Fibroblast of pulmonary artery (primary cell): ENCODE measurements at regions not wholly inside any gene's neighbourhood (a gene's known extent, or its start where the extent isn't known, plus 50 kb on each side); places are given as distances from the start of the nearest gene placed in this dataset.

Experiments used
- DNase-seq: peaks from one replicate; pipeline ENCODE4 v3.0.0-alpha.2; 2010; ENCODE audit warnings: low read depth
- H3K4me3 ChIP-seq: replicated peaks from 2 replicates; pipeline ENCODE4 v1.5.1; 2011; ENCODE audit warnings: low read depth, mild to moderate bottlenecking, control low read depth, low read length, moderate library complexity
- TF ChIP-seq, protein P1 (sequence below): IDR thresholded peaks from 2 replicates; pipeline ENCODE4 v1.5.1; 2011; ENCODE audit warnings: mild to moderate bottlenecking, control low read depth, low read length, inconsistent platforms; ENCODE audit errors: missing control alignments

DNA sequence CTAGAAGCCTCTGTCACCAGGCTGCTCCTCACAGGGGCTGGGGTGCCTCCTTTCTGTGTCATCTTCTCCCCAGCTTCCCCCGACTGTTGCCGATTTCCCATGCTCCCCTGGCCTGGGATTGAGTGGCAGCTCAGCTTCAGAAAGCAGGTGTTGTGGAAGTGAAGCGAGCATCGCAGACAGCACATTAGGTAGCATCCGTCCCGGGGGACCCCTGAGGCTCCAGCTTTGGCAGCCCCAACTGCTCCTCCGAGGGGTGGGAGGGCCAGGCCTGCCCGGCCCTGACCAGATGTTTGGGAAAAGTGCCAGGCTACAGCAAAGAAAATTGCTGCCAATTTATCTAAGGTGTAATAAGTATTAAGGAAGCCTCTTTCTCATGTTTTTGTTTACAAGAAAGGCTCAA, 1045.6 kb downstream of the BCL11B start:
- DNase-seq: no peak
- no peak overlapping the region for H3K4me3 ChIP-seq
- TF ChIP-seq, protein P1, sequence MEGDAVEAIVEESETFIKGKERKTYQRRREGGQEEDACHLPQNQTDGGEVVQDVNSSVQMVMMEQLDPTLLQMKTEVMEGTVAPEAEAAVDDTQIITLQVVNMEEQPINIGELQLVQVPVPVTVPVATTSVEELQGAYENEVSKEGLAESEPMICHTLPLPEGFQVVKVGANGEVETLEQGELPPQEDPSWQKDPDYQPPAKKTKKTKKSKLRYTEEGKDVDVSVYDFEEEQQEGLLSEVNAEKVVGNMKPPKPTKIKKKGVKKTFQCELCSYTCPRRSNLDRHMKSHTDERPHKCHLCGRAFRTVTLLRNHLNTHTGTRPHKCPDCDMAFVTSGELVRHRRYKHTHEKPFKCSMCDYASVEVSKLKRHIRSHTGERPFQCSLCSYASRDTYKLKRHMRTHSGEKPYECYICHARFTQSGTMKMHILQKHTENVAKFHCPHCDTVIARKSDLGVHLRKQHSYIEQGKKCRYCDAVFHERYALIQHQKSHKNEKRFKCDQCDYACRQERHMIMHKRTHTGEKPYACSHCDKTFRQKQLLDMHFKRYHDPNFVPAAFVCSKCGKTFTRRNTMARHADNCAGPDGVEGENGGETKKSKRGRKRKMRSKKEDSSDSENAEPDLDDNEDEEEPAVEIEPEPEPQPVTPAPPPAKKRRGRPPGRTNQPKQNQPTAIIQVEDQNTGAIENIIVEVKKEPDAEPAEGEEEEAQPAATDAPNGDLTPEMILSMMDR: no peak

DNA sequence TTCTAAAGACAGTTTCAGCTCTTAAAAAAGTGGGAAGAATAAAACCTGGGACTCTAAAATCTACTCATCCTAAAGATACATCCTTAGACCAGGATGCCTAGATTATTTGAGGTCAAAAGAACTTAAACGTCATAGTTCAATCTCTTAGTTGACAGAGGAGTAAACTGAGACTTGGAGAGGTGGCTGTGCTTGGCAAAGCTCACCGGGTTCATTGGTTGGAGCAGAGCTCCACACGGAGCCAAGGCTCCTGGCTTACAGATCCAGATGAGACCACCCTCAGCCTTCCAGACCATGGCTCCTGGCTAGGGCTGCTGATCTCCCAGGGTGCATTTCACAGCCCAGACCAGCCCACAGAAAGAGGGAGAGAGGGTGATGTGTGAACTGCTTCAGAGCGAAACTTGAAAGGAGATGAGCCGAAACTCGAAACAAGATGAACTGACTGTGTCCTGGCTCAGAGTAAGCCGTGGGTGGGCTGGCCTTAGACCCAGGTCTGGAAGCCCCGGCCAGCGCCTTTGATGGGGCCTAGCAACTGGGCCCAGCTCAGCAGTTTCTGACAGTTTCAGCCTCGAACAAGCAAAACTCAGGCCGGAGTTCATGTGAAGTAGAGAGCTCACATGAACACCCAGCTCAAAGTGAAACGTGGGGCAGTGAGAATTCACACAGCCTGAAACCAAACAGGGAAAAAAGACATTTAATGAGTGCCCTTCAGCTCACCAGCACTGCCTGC, 1044.8 kb downstream of the BCL11B start:
- H3K4me3 ChIP-seq: no peak overlapping the region
- TF ChIP-seq, protein P1: no peak
- no peak for DNase-seq

DNA sequence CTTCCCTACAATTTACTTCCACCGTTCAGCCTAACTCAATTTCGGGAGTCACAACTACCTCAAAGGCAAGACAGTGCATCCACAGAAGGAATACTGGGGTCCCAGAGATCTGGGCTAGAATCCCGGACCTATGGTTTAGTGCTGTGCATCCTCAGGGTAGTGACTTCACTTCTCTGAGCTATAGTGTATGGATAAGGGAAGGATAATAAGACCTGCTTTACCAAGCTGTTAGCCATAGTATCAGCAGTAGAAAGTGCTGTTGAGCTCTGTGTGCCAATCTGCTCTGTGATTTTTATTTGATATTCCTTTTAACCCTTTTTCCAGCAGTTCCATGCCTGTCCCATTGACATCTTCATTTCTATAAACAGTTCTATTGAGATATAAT, 1044.3 kb downstream of the BCL11B start:
- H3K4me3 ChIP-seq: no peak overlapping the region
- TF ChIP-seq, protein P1: no peak
- no peak for DNase-seq

DNA sequence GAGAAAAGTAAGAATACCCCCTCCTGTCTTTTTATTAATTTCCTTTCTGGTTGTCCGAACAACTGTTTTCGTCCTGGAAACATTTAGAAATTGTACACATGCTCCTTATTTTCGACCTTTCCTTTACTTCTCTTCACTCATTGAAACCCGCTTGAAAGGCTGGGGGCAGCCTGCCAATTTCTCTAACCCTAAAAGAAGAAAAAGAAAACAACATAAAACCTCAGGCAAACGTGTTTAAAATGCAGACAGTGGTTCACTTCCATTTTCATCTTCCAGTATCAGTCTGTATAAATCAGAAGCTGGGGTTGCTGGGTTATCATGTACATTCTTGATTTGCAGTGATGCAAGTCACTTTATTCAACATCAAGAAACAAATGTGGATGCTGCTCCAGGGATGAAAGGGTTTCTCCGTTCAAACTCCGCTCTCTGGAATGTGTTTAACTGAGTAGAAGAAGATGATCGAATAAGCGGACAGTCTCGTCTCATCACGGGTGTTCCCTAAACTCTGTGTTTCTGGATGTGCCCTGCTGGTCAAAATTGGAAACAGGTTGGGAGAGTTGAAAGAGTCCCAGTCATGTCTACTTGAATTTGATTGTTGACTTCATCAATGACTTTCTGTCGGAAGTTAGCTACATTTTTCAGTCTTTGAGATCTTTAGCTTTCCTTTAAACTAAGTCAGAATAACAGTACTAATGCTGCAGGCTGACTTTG, 1042.2 kb downstream of the BCL11B start:
- TF ChIP-seq, protein P1: no peak
- no peak overlapping the region for H3K4me3 ChIP-seq
- DNase-seq: no peak

DNA sequence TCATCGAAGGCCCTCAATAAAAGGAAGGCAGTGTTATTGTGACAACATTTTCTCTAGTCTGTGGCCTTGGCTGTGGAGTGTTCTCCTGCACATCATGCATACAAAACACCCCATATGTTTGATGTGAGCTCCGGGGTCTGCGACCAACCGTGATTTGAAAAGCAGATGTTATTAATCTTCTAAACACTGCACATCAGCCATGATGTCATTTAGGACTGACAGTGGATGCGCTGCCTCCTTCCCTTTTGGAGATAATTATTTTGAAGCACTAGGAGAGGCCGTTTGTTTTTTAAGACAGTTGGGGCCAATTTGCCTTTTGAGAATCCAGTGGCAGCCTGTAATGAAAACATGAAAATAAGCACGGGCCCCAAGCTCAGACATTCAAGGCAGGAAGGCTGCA, 1041.6 kb downstream of the BCL11B start:
- TF ChIP-seq, protein P1: no peak
- H3K4me3 ChIP-seq: no peak overlapping the region
- no peak for DNase-seq

DNA sequence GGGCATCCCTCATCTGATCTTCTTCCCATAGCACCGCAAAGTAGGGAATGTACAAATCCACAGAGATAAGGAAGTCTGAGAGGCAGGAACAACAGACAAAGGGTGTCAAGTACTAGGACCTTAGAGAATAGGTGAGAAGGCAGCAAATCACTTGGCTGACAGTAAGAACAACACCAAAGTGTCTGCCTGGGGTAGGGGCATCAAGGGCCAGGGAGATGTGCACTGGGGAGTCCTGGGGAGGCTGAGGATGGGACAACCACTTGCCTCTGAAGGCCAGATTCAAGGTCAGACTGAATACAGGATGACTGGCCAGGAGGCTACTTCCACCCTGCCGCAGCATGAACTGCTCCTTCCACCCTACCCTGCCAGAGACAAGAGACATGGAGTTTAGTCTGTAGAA, 1040.8 kb downstream of the BCL11B start:
- DNase-seq: no peak
- no peak overlapping the region for H3K4me3 ChIP-seq
- TF ChIP-seq, protein P1: no peak
